CD14-positive monocyte (primary cell): ENCODE measurements at regions not wholly inside any gene's neighbourhood (a gene's known extent, or its start where the extent isn't known, plus 50 kb on each side); places are given as distances from the start of the nearest gene placed in this dataset.

Experiments used
- DNase-seq, 3 donors: peaks; one replicate each; pipeline ENCODE4 v3.0.0-alpha.2; 2011 to 2022
- H2AFZ ChIP-seq: 2 replicates; pipeline ENCODE4 v1.6.0; 2012; ENCODE audit warnings: mild to moderate bottlenecking, low read depth, low read length, inconsistent platforms; ENCODE audit not compliant: insufficient read depth, poor library complexity, severe bottlenecking
- H3K27ac ChIP-seq, 2 donors: 1 replicate in 1 of 2; 2 replicates in 1 of 2; pipeline ENCODE4 v1.5.1; 2012 to 2013; ENCODE audit warnings: low read length in 2 of 2, control low read depth in 1 of 2, inconsistent platforms in 1 of 2, low read depth in 1 of 2, mild to moderate bottlenecking in 1 of 2
- H3K27me3 ChIP-seq, 2 donors: one replicate each; pipeline versions ENCODE4 v1.6.0 to v1.6.1; 2011 to 2013; ENCODE audit warnings: low read length in 2 of 2; ENCODE audit not compliant: control insufficient read depth in 2 of 2, insufficient read depth in 2 of 2
- H3K36me3 ChIP-seq, 2 donors: replicated peaks in 1 of 2; 1 replicate in 1 of 2; 2 replicates in 1 of 2; pipeline versions ENCODE4 v1.5.1 to v1.6.1; 2012 to 2013; ENCODE audit warnings: low read length in 2 of 2, control low read depth in 1 of 2, inconsistent platforms in 1 of 2, mild to moderate bottlenecking in 1 of 2; ENCODE audit not compliant: insufficient read depth in 2 of 2, control insufficient read depth in 1 of 2
- H3K4me1 ChIP-seq, 2 donors: 1 replicate in 1 of 2; 2 replicates in 1 of 2; pipeline versions ENCODE4 v1.5.1 to v1.6.1; 2012 to 2013; ENCODE audit warnings: low read length in 2 of 2, control low read depth in 1 of 2, inconsistent platforms in 1 of 2, mild to moderate bottlenecking in 1 of 2, moderate library complexity in 1 of 2; ENCODE audit not compliant: insufficient read depth in 2 of 2, control insufficient read depth in 1 of 2
- H3K4me2 ChIP-seq: replicated peaks from 2 replicates; pipeline ENCODE3; 2012; ENCODE audit warnings: low read length, moderate library complexity, mild to moderate bottlenecking; ENCODE audit not compliant: poor library complexity, severe bottlenecking; ENCODE audit errors: extremely low read depth
- H3K4me3 ChIP-seq, 3 experiments: fragments of 200-600 bp in 1 of 3; sonication (generic) in 1 of 3; replicated peaks in 1 of 3; 1 replicate in 2 of 3; 2 replicates in 1 of 3; pipeline ENCODE4 v1.5.1; 2011 to 2013; ENCODE audit warnings: low read length in 3 of 3, mild to moderate bottlenecking in 3 of 3, control low read depth in 2 of 3, low read depth in 2 of 3, inconsistent platforms in 1 of 3, moderate library complexity in 1 of 3
- H3K79me2 ChIP-seq: 2 replicates; pipeline ENCODE4 v1.6.0; 2012; ENCODE audit warnings: mild to moderate bottlenecking, control low read depth, inconsistent platforms, low read length, moderate library complexity; ENCODE audit not compliant: insufficient read depth
- H3K9ac ChIP-seq: 2 replicates; pipeline ENCODE4 v1.6.0; 2017; ENCODE audit warnings: low read length, mild to moderate bottlenecking; ENCODE audit not compliant: insufficient read depth, poor library complexity, severe bottlenecking
- H3K9me3 ChIP-seq, 2 donors: replicated peaks in 1 of 2; 1 replicate in 1 of 2; 2 replicates in 1 of 2; pipeline versions ENCODE4 v1.5.1 to v1.6.1; 2012 to 2013; ENCODE audit warnings: low read length in 2 of 2, control low read depth in 1 of 2; ENCODE audit not compliant: control insufficient read depth in 1 of 2, insufficient read depth in 1 of 2
- H4K20me1 ChIP-seq: 2 replicates; pipeline ENCODE4 v1.6.0; 2012; ENCODE audit warnings: mild to moderate bottlenecking, low read length, control low read depth, moderate library complexity; ENCODE audit not compliant: insufficient read depth
- H3K27ac Mint-ChIP-seq, 7 donors: one replicate each; pipeline ENCODE4 v1.8.0; 2020; ENCODE audit warnings: mild to moderate bottlenecking in 7 of 7, mixed read lengths in 7 of 7, moderate library complexity in 6 of 7, inconsistent platforms in 2 of 7
- H3K27me3 Mint-ChIP-seq, 3 donors: one replicate each; pipeline ENCODE4 v1.8.0; 2021 to 2022; ENCODE audit warnings: low read depth in 3 of 3, mild to moderate bottlenecking in 3 of 3, mixed read lengths in 3 of 3, moderate library complexity in 3 of 3, inconsistent platforms in 1 of 3
- H3K36me3 Mint-ChIP-seq, 2 donors: one replicate each; pipeline ENCODE4 v1.8.0; 2020; ENCODE audit warnings: mixed read lengths in 2 of 2, inconsistent platforms in 1 of 2, mild to moderate bottlenecking in 1 of 2
- H3K4me1 Mint-ChIP-seq: one replicate; pipeline ENCODE4 v1.8.0; 2020; ENCODE audit warnings: mild to moderate bottlenecking, mixed read lengths
- H3K4me3 Mint-ChIP-seq, 2 donors: one replicate each; pipeline ENCODE4 v1.8.0; 2020; ENCODE audit warnings: mild to moderate bottlenecking in 2 of 2, mixed read lengths in 2 of 2, moderate library complexity in 1 of 2
- H3K9me3 Mint-ChIP-seq, 7 donors: one replicate each; pipeline ENCODE4 v1.8.0; 2020 to 2022; ENCODE audit warnings: mixed read lengths in 7 of 7, mild to moderate bottlenecking in 6 of 7, moderate library complexity in 6 of 7, inconsistent platforms in 2 of 7
- CTCF ChIP-seq: fragments of 200-600 bp; IDR thresholded peaks from one replicate; pipeline ENCODE4 v1.8.0; 2022; ENCODE audit warnings: antibody characterized with exemption, mild to moderate bottlenecking
- WGBS: methylation state at CpG from one replicate; pipeline ENCODE4 v1.1.5; 2013; ENCODE audit warnings: missing lambda C conversion rate; ENCODE audit not compliant: insufficient coverage; 5-methylcytosine and 5-hydroxymethylcytosine counted together
- intact Hi-C, 2 donors: fragments of 100-400 bp; cut with micrococcal nuclease; formaldehyde crosslinking; loops; one replicate each; pipeline versions ENCODE4 v1.15.0 to v1.15.1; 2023

GRCh38 chr20:53678315-53678989 is 84.8 kb upstream of the ZNF217 start:
- H3K36me3 Mint-ChIP-seq = no peaks in the 10 kb centered on the region
- TF ChIP-seq CTCF = no peak
- Histone ChIP-seq H3K9me3 (no peaks in the 10 kb centered on the region), H3K36me3 (no peaks in the 10 kb centered on the region), H4K20me1 (no peaks in the 10 kb centered on the region), H3K4me1 (peaks cover 33% of the 10 kb centered on the region in 2 donors), H2AFZ (peak overlapping the region; percentile 75), H3K27me3 (no peaks in the 10 kb centered on the region), H3K4me3 (peak overlapping the region; percentile 33 to 70 (median 36)), H3K9ac (peak overlapping the region; percentile 32), H3K4me2 (peak overlapping the region; percentile 70), H3K79me2 (no peaks in the 10 kb centered on the region), H3K27ac (peak overlapping the region; percentile 84 to 88)
- WGBS = no CpG with 5 or more reads among the region's 7 CpGs
- H3K27me3 Mint-ChIP-seq = peaks cover 0 to 2% (median 0%) of the 10 kb centered on the region in 3 donors
- peak overlapping the region; percentile 90 to 96 (median 93) for H3K27ac Mint-ChIP-seq
- H3K4me1 Mint-ChIP-seq = peaks cover 36% of the 10 kb centered on the region
- DNase-seq = no peak
- H3K4me3 Mint-ChIP-seq = peak overlapping the region; percentile 74 to 94
- peaks cover 0 to 2% (median 0%) of the 10 kb centered on the region in 7 donors for H3K9me3 Mint-ChIP-seq
- intact Hi-C loops = no loop called here

GRCh38 chr20:53677447-53678314 is 84.0 kb upstream of the ZNF217 start:
- intact Hi-C loops = no loop called here
- Histone ChIP-seq H3K27me3 (no peaks in the 10 kb centered on the region), H3K4me2 (peak overlapping the region; percentile 70), H4K20me1 (no peaks in the 10 kb centered on the region), H3K27ac (peak overlapping the region; percentile 84 to 88), H2AFZ (peak overlapping the region; percentile 75), H3K9ac (peak overlapping the region; percentile 32), H3K4me1 (peaks cover 33% of the 10 kb centered on the region in 2 donors), H3K9me3 (no peaks in the 10 kb centered on the region), H3K36me3 (no peaks in the 10 kb centered on the region), H3K4me3 (peak overlapping the region; percentile 33 to 70 (median 36)), H3K79me2 (no peaks in the 10 kb centered on the region)
- 43% methylated on average over 2 of the region's 12 CpGs for WGBS
- Mint-ChIP-seq H3K4me1 (peaks cover 36% of the 10 kb centered on the region), H3K27me3 (peaks cover 0 to 2% (median 0%) of the 10 kb centered on the region in 3 donors), H3K36me3 (no peaks in the 10 kb centered on the region), H3K4me3 (peak overlapping the region; percentile 74 to 94), H3K27ac (peak overlapping the region; percentile 90 to 96 (median 93)), H3K9me3 (peaks cover 0 to 2% (median 0%) of the 10 kb centered on the region in 7 donors)
- peak in 2 of 3 donors; percentile 62 to 75 for DNase-seq
- no peak for TF ChIP-seq CTCF
